ENCODE measurements at regions not wholly inside any gene's neighbourhood (a gene's known extent, or its start where the extent isn't known, plus 50 kb on each side); places are given as distances from the start of the nearest gene placed in this dataset.

GRCh38 chr1:69269491-69269890 is 298.2 kb upstream of the LRRC7 start:
- DNase-seq, result no peak

- no peak for DNase-seq
Measured at GRCh38 chr1:69271587-69272125, 296.1 kb upstream of the LRRC7 start.

- DNase-seq, result no peak
Measured at GRCh38 chr1:69272684-69273083, 295.0 kb upstream of the LRRC7 start.

- no peak for DNase-seq
Measured at GRCh38 chr1:69278923-69279322, 288.8 kb upstream of the LRRC7 start.

- DNase-seq, result no peak
Measured at GRCh38 chr1:69283516-69283915, 284.2 kb upstream of the LRRC7 start.

GRCh38 chr1:69284508-69284907 is 283.2 kb upstream of the LRRC7 start:
- DNase-seq, result no peak

- peak; percentile 13 for DNase-seq
Measured at GRCh38 chr1:69288416-69288815, 279.3 kb upstream of the LRRC7 start.

GRCh38 chr1:69290291-69290690 is 277.4 kb upstream of the LRRC7 start:
- DNase-seq, result peak; percentile 56

GRCh38 chr1:69291541-69291940 is 276.2 kb upstream of the LRRC7 start:
- no peak for DNase-seq

- DNase-seq, result no peak
Measured at GRCh38 chr1:69292833-69293232, 274.9 kb upstream of the LRRC7 start.

GRCh38 chr1:69294171-69294570 is 273.6 kb upstream of the LRRC7 start:
- DNase-seq, result peak; percentile 65

GRCh38 chr1:69295265-69295664 is 272.5 kb upstream of the LRRC7 start:
- DNase-seq, result peak; percentile 11

- DNase-seq, result peak; percentile 41
Measured at GRCh38 chr1:69305621-69306020, 262.1 kb upstream of the LRRC7 start.

GRCh38 chr1:69312055-69312732 is 255.5 kb upstream of the LRRC7 start:
- no peak for DNase-seq

- DNase-seq, result no peak
Measured at GRCh38 chr1:69313118-69313517, 254.6 kb upstream of the LRRC7 start.

- no peak for DNase-seq
Measured at GRCh38 chr1:69315416-69315815, 252.3 kb upstream of the LRRC7 start.

- DNase-seq, result no peak
Measured at GRCh38 chr1:69315823-69316222, 251.9 kb upstream of the LRRC7 start.

- no peak for DNase-seq
Measured at GRCh38 chr1:69319287-69319686, 248.4 kb upstream of the LRRC7 start.

- DNase-seq, result peak; percentile 30
Measured at GRCh38 chr1:69320757-69321211, 246.9 kb upstream of the LRRC7 start.

- no peak for DNase-seq
Measured at GRCh38 chr1:69321311-69321710, 246.4 kb upstream of the LRRC7 start.

GRCh38 chr1:69328186-69328585 is 239.5 kb upstream of the LRRC7 start:
- no peak for DNase-seq

- no peak for DNase-seq
Measured at GRCh38 chr1:69363236-69363635, 204.5 kb upstream of the LRRC7 start.

- no peak for DNase-seq
Measured at GRCh38 chr1:69373520-69373919, 194.2 kb upstream of the LRRC7 start.

- DNase-seq, result no peak
Measured at GRCh38 chr1:69376408-69376807, 191.3 kb upstream of the LRRC7 start.

- DNase-seq, result no peak
Measured at GRCh38 chr1:69377507-69377906, 190.2 kb upstream of the LRRC7 start.
